HEK293 (cell line): ENCODE measurements at regions not wholly inside any gene's neighbourhood (a gene's known extent, or its start where the extent isn't known, plus 50 kb on each side); places are given as distances from the start of the nearest gene placed in this dataset.

Experiments used
- CTCF ChIA-PET: fragments of 350-600 bp; formaldehyde crosslinking; extraction: SDS; loops from one replicate; lab custom pipeline; 2021; ENCODE audit warnings: antibody characterized with exemption; lab: Yijun Ruan, JAX
- POLR2A ChIA-PET: fragments of 300-600 bp; formaldehyde crosslinking; extraction: SDS; loops from one replicate; lab custom pipeline; 2020; ENCODE audit warnings: antibody characterized with exemption, inconsistent platforms; lab: Yijun Ruan, JAX
- H3K27ac ChIP-seq: fragments of 200-500 bp; sonication (Bioruptor generic); 2 replicates; pipeline ENCODE4 v1.5.1; 2014; ENCODE audit warnings: low read depth, low read length, control low read depth, inconsistent platforms; ENCODE audit errors: extremely low read depth
- H3K36me3 ChIP-seq, 2 experiments: fragments of 200-500 bp in 1 of 2; sonication (Bioruptor generic) in 1 of 2; 1 replicate in 1 of 2; 2 replicates in 1 of 2; pipeline ENCODE4 v1.5.1; 2014 to 2017; ENCODE audit warnings: inconsistent platforms in 2 of 2, low read length in 2 of 2; ENCODE audit not compliant: control insufficient read depth in 2 of 2, insufficient read depth in 1 of 2
- H3K4me1 ChIP-seq: fragments of 200-500 bp; sonication (Bioruptor generic); 2 replicates; pipeline ENCODE4 v1.5.1; 2014; ENCODE audit warnings: mild to moderate bottlenecking, low read length, inconsistent platforms; ENCODE audit not compliant: control insufficient read depth, insufficient read depth
- H3K4me3 ChIP-seq: 2 replicates; pipeline ENCODE4 v1.5.1; 2011; ENCODE audit warnings: low read depth, mild to moderate bottlenecking, control low read depth, low read length, moderate library complexity
- H3K9me3 ChIP-seq: fragments of 200-500 bp; sonication (Bioruptor generic); 2 replicates; pipeline ENCODE4 v1.5.1; 2014; ENCODE audit warnings: low read depth, low read length, inconsistent platforms; ENCODE audit not compliant: control insufficient read depth, insufficient read depth
- OVOL3 ChIP-seq: fragments of 450-650 bp; formaldehyde crosslinking; IDR thresholded peaks from 2 replicates; pipeline ENCODE4 v1.5.1; 2016; ENCODE audit warnings: missing biosample characterization, missing genetic modification characterization
- TRIM28 ChIP-seq: IDR thresholded peaks from 2 replicates; pipeline ENCODE4 v1.6.1; 2011; ENCODE audit warnings: low read length, control low read depth, borderline replicate concordance
- ZFP41 ChIP-seq: fragments of 450-650 bp; formaldehyde crosslinking; IDR thresholded peaks from 2 replicates; pipeline ENCODE4 v1.5.1; 2016; ENCODE audit warnings: missing biosample characterization, missing genetic modification characterization, borderline replicate concordance
- ZIC2 ChIP-seq: fragments of 450-650 bp; formaldehyde crosslinking; IDR thresholded peaks from 2 replicates; pipeline ENCODE4 v1.5.1; 2016; ENCODE audit warnings: missing biosample characterization, missing genetic modification characterization
- ZNF157 ChIP-seq: fragments of 450-650 bp; formaldehyde crosslinking; IDR thresholded peaks from 2 replicates; pipeline ENCODE4 v1.5.1; 2016; ENCODE audit warnings: missing biosample characterization, missing genetic modification characterization
- ZNF18 ChIP-seq: fragments of 450-650 bp; formaldehyde crosslinking; IDR thresholded peaks from 2 replicates; pipeline ENCODE4 v1.5.1; 2016; ENCODE audit warnings: missing biosample characterization, missing genetic modification characterization
- ZNF2 ChIP-seq: fragments of 450-650 bp; formaldehyde crosslinking; IDR thresholded peaks from 2 replicates; pipeline ENCODE4 v1.5.1; 2016; ENCODE audit warnings: missing biosample characterization, missing genetic modification characterization
- ZNF214 ChIP-seq: fragments of 450-650 bp; formaldehyde crosslinking; IDR thresholded peaks from 2 replicates; pipeline ENCODE4 v1.5.1; 2017; ENCODE audit warnings: missing biosample characterization, mild to moderate bottlenecking, missing genetic modification characterization, borderline replicate concordance
- ZNF23 ChIP-seq: fragments of 450-650 bp; formaldehyde crosslinking; IDR thresholded peaks from 2 replicates; pipeline ENCODE4 v1.5.1; 2016; ENCODE audit warnings: missing biosample characterization, missing genetic modification characterization, borderline replicate concordance
- ZNF239 ChIP-seq: fragments of 450-650 bp; formaldehyde crosslinking; IDR thresholded peaks from 2 replicates; pipeline ENCODE4 v1.5.1; 2016; ENCODE audit warnings: missing biosample characterization, missing genetic modification characterization
- ZNF350 ChIP-seq: fragments of 450-650 bp; formaldehyde crosslinking; IDR thresholded peaks from 2 replicates; pipeline ENCODE4 v1.5.0; 2017; ENCODE audit warnings: missing biosample characterization, mild to moderate bottlenecking, missing genetic modification characterization
- ZNF529 ChIP-seq: fragments of 450-650 bp; formaldehyde crosslinking; IDR thresholded peaks from 2 replicates; pipeline ENCODE4 v1.5.1; 2017; ENCODE audit warnings: missing genetic modification characterization, missing biosample characterization; ENCODE audit not compliant: insufficient replicate concordance
- ZNF580 ChIP-seq: fragments of 450-650 bp; formaldehyde crosslinking; IDR thresholded peaks from 2 replicates; pipeline ENCODE4 v1.5.1; 2016; ENCODE audit warnings: missing biosample characterization, missing genetic modification characterization
- ZNF585B ChIP-seq: fragments of 450-650 bp; formaldehyde crosslinking; IDR thresholded peaks from 2 replicates; pipeline ENCODE4 v1.5.1; 2016; ENCODE audit warnings: missing biosample characterization, missing genetic modification characterization
- ZNF692 ChIP-seq: fragments of 450-650 bp; formaldehyde crosslinking; IDR thresholded peaks from 2 replicates; pipeline ENCODE4 v1.5.1; 2016; ENCODE audit warnings: missing biosample characterization, missing genetic modification characterization
- ZNF777 ChIP-seq: fragments of 450-650 bp; formaldehyde crosslinking; IDR thresholded peaks from 2 replicates; pipeline ENCODE4 v1.5.1; 2017; ENCODE audit warnings: missing biosample characterization, missing genetic modification characterization, borderline replicate concordance
- ZNF791 ChIP-seq: fragments of 450-650 bp; formaldehyde crosslinking; IDR thresholded peaks from 2 replicates; pipeline ENCODE4 v1.5.1; 2016; ENCODE audit warnings: missing biosample characterization, missing genetic modification characterization
- TF ChIP-seq, protein P1 (sequence below): fragments of 450-650 bp; formaldehyde crosslinking; IDR thresholded peaks from 2 replicates; pipeline ENCODE4 v1.5.1; 2017; ENCODE audit warnings: missing biosample characterization, missing genetic modification characterization
- TF ChIP-seq, protein P2 (sequence below): fragments of 450-650 bp; formaldehyde crosslinking; IDR thresholded peaks from 2 replicates; pipeline ENCODE4 v1.5.0; 2017; ENCODE audit warnings: missing biosample characterization, missing genetic modification characterization, borderline replicate concordance
- TF ChIP-seq, protein P3 (sequence below): fragments of 450-650 bp; IDR thresholded peaks from 2 replicates; pipeline ENCODE4 v1.5.1; 2018; ENCODE audit warnings: missing biosample characterization, mild to moderate bottlenecking, missing genetic modification characterization
- TF ChIP-seq, protein P4 (sequence below): fragments of 450-650 bp; formaldehyde crosslinking; IDR thresholded peaks from 2 replicates; pipeline ENCODE4 v1.5.1; 2016; ENCODE audit warnings: missing biosample characterization, missing genetic modification characterization

DNA sequence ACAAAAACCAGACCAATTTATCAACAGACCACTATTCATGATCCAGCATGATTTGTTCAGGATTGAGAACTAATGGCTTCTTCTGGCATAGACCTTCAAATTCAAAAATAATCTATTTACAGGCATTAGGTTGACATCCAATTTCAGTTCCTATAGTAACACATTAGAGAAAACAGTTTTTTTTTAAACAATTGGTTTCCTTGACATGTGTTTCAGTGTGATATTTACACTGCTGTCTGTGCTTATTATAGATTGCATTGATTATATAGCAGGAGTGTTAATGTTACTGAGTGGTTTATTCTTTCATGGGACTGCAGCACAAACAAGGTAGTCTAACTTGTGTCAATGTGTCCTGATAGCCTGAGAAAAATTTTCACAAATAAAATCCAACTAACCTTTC lies 579.3 kb downstream of the PLOD2 start:
- H3K27ac ChIP-seq: no peak overlapping the region
- POLR2A ChIA-PET: no interaction called here
- H3K4me1 ChIP-seq: no peaks in the 10 kb centered on the region
- no peaks in the 10 kb centered on the region for H3K36me3 ChIP-seq
- H3K9me3 ChIP-seq: no peaks in the 10 kb centered on the region
- CTCF ChIA-PET: no interaction called here
- H3K4me3 ChIP-seq: no peak overlapping the region
- no peak for TF ChIP-seq TRIM28
- no peak for TF ChIP-seq ZNF214
- no peak for TF ChIP-seq ZNF692 (tag by site-specific recombination)
- TF ChIP-seq, protein P1, sequence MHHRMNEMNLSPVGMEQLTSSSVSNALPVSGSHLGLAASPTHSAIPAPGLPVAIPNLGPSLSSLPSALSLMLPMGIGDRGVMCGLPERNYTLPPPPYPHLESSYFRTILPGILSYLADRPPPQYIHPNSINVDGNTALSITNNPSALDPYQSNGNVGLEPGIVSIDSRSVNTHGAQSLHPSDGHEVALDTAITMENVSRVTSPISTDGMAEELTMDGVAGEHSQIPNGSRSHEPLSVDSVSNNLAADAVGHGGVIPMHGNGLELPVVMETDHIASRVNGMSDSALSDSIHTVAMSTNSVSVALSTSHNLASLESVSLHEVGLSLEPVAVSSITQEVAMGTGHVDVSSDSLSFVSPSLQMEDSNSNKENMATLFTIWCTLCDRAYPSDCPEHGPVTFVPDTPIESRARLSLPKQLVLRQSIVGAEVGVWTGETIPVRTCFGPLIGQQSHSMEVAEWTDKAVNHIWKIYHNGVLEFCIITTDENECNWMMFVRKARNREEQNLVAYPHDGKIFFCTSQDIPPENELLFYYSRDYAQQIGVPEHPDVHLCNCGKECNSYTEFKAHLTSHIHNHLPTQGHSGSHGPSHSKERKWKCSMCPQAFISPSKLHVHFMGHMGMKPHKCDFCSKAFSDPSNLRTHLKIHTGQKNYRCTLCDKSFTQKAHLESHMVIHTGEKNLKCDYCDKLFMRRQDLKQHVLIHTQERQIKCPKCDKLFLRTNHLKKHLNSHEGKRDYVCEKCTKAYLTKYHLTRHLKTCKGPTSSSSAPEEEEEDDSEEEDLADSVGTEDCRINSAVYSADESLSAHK (tag by site-specific recombination): no peak
- TF ChIP-seq ZNF777 (tag by site-specific recombination): no peak
- no peak for TF ChIP-seq OVOL3 (tag by site-specific recombination)
- no peak for TF ChIP-seq ZNF157 (tag by site-specific recombination)
- no peak for TF ChIP-seq ZNF2 (tag by site-specific recombination)
- TF ChIP-seq ZNF585B: no peak
- TF ChIP-seq ZNF18: no peak
- TF ChIP-seq ZIC2 (tag by site-specific recombination): no peak
- no peak for TF ChIP-seq ZNF350 (tag by site-specific recombination)
- no peak for TF ChIP-seq ZNF529 (tag by site-specific recombination)
- no peak for TF ChIP-seq ZFP41
- no peak for TF ChIP-seq ZNF23 (tag by site-specific recombination)

- POLR2A ChIA-PET: no interaction called here
- no peaks in the 10 kb centered on the region for H3K4me1 ChIP-seq
- CTCF ChIA-PET: interaction anchor here (0.5 kb wide), 1 partner anchor 19 kb away, joined by 3 read pairs; no protein-coding TSS in a partner anchor
- no peak overlapping the region for H3K4me3 ChIP-seq
- no peaks in the 10 kb centered on the region for H3K9me3 ChIP-seq
- H3K36me3 ChIP-seq: no peaks in the 10 kb centered on the region
- no peak overlapping the region for H3K27ac ChIP-seq
- TF ChIP-seq ZNF239 (tag by site-specific recombination) (no peak), ZNF580 (tag by site-specific recombination) (no peak), ZNF791 (tag by site-specific recombination) (no peak)
- TF ChIP-seq, protein P2, sequence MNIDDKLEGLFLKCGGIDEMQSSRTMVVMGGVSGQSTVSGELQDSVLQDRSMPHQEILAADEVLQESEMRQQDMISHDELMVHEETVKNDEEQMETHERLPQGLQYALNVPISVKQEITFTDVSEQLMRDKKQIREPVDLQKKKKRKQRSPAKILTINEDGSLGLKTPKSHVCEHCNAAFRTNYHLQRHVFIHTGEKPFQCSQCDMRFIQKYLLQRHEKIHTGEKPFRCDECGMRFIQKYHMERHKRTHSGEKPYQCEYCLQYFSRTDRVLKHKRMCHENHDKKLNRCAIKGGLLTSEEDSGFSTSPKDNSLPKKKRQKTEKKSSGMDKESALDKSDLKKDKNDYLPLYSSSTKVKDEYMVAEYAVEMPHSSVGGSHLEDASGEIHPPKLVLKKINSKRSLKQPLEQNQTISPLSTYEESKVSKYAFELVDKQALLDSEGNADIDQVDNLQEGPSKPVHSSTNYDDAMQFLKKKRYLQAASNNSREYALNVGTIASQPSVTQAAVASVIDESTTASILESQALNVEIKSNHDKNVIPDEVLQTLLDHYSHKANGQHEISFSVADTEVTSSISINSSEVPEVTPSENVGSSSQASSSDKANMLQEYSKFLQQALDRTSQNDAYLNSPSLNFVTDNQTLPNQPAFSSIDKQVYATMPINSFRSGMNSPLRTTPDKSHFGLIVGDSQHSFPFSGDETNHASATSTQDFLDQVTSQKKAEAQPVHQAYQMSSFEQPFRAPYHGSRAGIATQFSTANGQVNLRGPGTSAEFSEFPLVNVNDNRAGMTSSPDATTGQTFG (tag by site-specific recombination): no peak
- TF ChIP-seq, protein P3, sequence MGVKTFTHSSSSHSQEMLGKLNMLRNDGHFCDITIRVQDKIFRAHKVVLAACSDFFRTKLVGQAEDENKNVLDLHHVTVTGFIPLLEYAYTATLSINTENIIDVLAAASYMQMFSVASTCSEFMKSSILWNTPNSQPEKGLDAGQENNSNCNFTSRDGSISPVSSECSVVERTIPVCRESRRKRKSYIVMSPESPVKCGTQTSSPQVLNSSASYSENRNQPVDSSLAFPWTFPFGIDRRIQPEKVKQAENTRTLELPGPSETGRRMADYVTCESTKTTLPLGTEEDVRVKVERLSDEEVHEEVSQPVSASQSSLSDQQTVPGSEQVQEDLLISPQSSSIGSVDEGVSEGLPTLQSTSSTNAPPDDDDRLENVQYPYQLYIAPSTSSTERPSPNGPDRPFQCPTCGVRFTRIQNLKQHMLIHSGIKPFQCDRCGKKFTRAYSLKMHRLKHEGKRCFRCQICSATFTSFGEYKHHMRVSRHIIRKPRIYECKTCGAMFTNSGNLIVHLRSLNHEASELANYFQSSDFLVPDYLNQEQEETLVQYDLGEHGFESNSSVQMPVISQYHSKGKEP (tag by site-specific recombination): no peak
- TF ChIP-seq, protein P4, sequence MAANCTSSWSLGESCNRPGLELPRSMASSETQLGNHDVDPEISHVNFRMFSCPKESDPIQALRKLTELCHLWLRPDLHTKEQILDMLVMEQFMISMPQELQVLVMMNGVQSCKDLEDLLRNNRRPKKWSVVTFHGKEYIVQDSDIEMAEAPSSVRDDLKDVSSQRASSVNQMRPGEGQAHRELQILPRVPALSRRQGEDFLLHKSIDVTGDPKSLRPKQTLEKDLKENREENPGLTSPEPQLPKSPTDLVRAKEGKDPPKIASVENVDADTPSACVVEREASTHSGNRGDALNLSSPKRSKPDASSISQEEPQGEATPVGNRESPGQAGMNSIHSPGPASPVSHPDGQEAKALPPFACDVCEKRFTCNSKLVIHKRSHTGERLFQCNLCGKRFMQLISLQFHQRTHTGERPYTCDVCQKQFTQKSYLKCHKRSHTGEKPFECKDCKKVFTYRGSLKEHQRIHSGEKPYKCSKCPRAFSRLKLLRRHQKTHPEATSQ (tag by site-specific recombination): no peak
These were observed 556.1 kb downstream of the PLOD2 start for GRCh38 chr3:145604851-145605250.
